ENCODE measurements at regions not wholly inside any gene's neighbourhood (a gene's known extent, or its start where the extent isn't known, plus 50 kb on each side); places are given as distances from the start of the nearest gene placed in this dataset.

- TF ChIP-seq CTCF (conservative IDR thresholded peaks at IDR 0.05; ENCODE audit: low read depth, low read length) (no peak), EZH2phosphoT487 (IDR thresholded peaks at IDR 0.05; ENCODE audit: borderline replicate concordance, low read length) (no peak), EZH2 (IDR thresholded peaks at IDR 0.05; ENCODE audit: low read length, unreplicated experiment) (no peak)
Observed at GRCh38 chr2:56624181-56624580, 440.4 kb downstream of the CCDC85A start.
